Daoy (cell line): ENCODE measurements at regions not wholly inside any gene's neighbourhood (a gene's known extent, or its start where the extent isn't known, plus 50 kb on each side); places are given as distances from the start of the nearest gene placed in this dataset.

Experiments
- DNase-seq: peaks from one replicate; pipeline ENCODE4 v3.0.0-alpha.2; 2015; ENCODE audit warnings: low read depth

GRCh38 chr11:116532066-116532465 is 240.7 kb downstream of the BUD13 start:
- DNase-seq = no peak

- no peak for DNase-seq
Measured at GRCh38 chr11:116530705-116531104, 242.1 kb downstream of the BUD13 start.

DNA sequence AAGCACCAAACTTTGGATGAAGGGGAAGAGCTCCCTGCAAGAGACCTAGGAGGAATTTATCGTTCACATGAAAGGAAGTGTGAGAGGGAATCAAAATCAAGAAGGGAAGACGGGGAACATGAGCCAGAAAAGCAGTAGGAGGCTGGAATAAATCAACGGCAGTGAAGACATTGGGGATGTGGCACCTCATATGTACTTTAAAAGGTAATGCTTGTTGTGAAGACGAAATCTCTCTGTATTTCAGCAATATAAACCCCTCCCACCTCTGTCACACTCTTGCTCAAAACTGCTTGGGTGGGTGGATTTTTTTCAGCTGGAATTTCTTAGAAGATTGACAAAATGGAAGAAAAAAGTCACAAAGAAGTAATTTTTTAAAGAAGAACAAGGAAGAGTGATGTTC is 243.5 kb downstream of the BUD13 start:
- DNase-seq = no peak

GRCh38 chr11:116527180-116527991 is 245.4 kb downstream of the BUD13 start:
- no peak for DNase-seq

- no peak for DNase-seq
Measured at GRCh38 chr11:116525961-116526495, 246.8 kb downstream of the BUD13 start.

- no peak for DNase-seq
Measured at GRCh38 chr11:116519499-116519898, 253.3 kb downstream of the BUD13 start.

DNA sequence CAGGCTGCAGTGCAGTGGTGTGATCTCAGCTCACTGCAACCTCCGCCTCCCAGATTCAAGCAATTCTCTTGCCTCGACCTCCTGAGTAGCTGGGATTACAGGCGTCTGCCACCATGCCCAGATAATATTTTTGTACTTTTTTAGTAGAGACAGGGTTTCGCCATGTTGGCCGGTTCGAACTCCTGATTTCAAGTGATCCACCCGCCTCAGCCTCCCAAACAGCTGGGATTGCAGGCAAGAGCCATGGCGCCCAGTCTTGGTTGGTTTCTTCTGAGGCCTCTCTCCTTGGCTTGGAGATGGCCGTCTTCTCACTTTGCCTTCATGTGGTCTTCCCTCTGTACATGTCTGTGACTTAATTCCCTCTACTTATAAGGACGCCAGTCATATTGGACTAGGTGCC is 254.6 kb downstream of the BUD13 start:
- no peak for DNase-seq

DNA sequence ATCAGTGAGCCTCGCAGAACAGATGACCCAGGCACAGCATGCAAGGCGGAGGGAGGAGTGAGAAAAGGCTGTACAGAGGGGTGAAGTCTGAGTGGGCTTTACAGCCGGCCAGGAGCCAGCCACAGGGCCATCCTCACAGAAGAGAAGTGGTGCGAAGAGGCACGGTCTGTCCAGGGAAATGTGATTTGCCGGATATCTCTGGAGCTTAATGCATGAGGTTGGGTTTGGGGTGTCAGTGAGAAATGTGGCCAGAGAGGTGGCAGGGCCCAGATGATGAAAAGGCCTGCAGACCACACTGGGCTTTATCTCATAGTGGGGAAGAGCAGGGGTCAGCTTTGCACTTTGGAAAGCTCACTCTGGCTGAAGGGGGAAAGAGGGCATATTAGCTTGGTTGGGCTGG is 255.2 kb downstream of the BUD13 start:
- DNase-seq = no peak

DNA sequence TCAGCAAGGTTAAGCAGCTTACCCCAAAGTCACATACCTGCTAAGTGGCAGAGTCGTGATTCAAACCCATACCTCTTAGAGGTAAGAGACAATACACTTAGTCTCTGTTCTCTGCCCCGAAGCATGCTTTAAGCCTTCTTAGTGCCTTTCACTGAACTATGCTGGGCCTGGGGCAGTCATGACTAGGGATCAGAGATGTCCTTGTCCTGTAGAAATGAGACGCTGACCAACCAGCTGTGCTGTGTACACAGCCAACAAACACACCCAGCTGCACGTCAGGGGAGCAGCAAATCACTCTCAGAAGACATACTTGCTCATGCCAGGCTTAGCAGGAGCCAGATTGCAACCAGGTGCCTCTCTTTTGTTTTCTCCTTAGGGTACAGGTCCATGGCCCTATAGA is 255.7 kb downstream of the BUD13 start:
- DNase-seq = no peak

- no peak for DNase-seq
Measured at GRCh38 chr11:116515664-116516184, 257.1 kb downstream of the BUD13 start.

DNA sequence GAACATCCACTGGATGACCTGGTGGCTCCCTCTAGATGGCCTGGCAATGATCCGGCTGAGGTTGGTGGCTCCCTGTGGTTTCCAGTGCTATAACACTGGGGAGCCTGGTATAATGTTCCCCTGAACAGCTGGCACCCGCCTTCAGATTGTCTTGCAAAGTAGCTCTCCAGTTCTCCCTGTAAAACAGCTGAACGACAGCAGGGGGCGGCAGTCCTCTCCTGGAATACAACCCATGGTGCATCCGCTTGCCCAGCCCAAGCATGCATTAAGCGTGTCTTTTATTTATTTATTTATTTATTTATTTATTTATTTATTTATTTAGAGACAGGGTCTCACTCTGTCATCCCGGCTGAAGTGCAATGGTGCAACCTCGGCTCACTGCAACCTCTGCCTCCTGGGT is 258.9 kb downstream of the BUD13 start:
- DNase-seq = peak; percentile 59

DNA sequence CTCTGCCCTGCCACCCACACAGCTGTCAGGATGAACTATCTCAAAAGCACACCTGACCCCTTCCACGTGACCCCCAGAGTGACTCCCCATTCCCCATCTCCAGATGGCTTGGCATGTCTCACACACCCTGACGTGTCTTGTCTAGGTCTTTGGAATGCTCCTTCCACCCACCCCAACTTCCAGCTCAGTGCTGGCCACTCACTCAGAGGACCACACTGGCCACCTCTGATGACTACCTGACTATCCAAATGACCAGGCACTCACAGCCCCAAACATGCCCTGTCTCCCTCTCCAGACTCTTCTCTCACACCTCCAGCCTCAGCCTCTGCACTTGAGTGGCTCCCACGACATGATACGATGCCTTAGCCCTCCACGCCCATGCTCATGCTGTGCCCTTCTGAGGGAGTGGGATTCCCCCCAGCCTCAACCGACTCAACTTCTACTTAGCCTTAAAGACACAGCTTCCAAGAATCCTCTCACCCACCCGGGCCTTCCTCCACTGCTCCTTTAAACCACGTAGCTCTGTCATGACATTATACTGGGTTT is 259.4 kb downstream of the BUD13 start:
- no peak for DNase-seq

GRCh38 chr11:116512841-116513240 is 259.9 kb downstream of the BUD13 start:
- DNase-seq = no peak

- DNase-seq = no peak
Measured at GRCh38 chr11:116511684-116512083, 261.1 kb downstream of the BUD13 start.

DNA sequence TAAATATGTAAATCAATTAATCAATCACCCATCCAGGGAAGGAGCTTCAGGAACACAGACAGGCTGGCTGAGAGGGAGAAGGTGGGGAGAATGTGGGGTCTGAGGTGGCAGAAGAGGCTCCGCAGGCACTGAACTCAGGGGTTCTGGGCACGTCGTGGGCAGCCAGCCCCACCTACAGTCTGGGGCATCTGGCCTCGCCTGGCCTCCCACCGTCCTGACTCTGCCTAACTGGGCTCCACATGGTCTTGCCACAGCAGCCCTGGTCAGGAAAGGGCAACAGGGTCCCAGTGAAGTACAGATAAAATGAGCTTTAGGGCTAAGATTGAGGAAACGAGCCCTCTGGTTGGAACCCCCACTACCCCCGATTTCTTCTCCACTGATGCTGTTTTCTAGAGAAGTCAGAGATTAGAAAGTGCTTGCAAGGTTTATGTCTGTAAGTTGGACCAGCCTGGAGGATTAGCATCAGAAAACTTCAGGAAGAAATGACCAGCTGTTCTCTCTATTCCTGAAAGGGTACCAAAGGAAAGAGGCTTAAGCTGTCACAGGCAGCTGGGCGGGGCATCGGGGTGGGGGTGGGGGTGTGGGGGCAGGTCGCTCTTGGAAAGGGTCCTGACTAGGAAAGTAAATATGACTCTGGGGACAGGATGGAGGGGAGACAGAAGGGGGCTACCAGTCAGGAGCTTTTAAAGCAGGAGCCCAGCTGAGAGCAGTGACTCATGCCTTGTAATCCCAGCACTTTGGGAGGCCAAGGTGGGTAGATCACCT is 261.7 kb downstream of the BUD13 start:
- no peak for DNase-seq

DNA sequence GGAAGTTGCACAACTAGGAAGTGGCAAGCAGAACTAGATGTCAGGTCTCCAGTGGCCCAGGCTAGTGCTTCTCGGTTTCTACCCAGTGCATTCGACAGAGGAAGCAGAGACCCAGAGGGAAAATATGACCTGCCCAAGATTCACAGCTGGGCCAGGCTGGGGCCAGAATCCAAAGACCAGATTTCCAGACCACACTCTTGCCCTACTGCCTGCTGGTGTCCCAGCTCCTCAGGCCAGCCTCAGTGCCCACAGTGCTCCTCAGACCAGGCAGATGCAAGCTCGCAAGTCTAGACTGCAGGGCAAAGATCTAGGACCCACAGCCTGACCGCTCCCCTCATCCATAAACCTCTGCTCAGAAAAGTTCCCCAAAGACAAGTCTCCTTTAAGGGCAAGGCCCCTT is 262.6 kb downstream of the BUD13 start:
- DNase-seq = no peak

DNA sequence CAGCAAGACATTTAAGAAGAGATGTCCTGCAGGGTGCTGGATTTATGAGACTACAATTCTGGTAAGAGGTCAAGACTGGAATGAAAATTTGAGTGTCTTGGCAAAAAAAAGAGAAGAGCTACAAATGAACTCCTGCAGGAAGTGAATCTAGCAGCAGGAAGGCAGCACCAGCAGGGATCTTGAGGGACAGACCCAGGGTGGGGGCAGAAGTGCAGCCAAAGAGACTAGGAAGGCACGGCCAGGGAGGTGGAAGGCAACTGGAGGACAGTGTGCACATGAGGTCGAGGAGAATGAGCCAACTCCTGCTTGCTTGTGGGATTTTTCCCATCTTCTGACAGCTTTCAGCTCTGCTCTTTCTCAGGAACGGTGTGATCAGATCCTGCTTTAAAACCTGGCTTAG is 263.2 kb downstream of the BUD13 start:
- no peak for DNase-seq

DNA sequence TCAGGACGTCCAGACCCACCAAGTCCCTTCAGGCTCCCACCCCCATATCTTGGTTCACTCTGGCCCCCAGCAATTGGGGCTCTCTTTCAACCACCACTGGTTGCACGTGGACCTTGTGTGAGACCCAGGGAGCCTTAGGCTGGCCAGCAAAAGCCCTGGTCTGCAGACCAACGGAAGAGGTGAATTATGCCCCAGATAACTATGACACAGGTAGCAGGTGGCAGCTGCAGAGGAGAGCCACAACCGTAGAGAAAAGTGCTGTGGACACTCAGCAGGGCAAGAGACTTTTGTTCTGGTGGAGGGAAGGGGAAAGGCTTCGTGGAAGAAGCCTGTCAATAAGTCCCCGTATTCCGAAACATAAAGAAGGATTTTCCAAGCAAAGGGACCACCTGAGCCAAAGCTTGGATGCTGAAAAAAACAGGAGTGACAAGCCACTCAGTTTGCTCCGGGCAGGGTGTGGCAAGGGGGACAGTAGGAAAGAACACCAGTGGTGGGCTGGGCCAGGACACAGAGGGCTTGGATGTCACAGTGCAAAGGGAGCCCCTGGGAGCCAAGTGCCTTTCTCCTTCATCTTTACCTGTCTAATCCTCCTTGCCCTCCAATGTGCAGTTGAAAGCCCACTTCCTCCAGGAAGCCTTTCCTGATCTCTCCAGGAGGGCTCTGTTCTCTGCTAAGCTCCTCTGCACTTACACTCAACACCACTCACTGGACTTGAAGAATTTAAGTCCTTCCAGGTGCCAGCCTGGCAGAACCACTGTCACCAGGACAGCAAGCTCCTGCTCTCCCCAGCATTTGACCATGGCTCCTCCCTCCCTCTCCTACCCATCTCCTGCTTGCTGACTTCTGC is 264.7 kb downstream of the BUD13 start:
- no peak for DNase-seq

DNA sequence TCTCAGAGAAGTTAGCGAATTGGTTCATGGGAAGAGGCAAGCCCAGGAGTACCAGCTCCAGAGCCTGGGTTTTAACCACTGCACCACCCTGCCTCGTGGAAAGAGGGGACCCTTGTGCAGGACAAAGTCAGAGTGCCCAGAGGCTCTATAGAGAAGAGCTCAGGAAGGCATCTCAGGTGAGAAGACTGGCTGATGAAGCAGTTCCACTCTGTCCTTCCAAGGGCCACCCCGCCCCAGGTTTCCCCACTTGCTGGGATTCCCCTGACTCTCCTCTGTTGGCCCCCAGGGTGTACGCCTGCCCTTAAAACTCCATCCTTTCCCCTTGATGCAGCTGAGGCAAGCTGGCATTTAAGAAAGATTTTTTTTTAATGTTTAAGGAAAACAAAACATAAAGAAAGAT is 265.8 kb downstream of the BUD13 start:
- no peak for DNase-seq

- DNase-seq = no peak
Measured at GRCh38 chr11:116506263-116506825, 266.4 kb downstream of the BUD13 start.
